ENCODE measurements at regions not wholly inside any gene's neighbourhood (a gene's known extent, or its start where the extent isn't known, plus 50 kb on each side); places are given as distances from the start of the nearest gene placed in this dataset.

DNA sequence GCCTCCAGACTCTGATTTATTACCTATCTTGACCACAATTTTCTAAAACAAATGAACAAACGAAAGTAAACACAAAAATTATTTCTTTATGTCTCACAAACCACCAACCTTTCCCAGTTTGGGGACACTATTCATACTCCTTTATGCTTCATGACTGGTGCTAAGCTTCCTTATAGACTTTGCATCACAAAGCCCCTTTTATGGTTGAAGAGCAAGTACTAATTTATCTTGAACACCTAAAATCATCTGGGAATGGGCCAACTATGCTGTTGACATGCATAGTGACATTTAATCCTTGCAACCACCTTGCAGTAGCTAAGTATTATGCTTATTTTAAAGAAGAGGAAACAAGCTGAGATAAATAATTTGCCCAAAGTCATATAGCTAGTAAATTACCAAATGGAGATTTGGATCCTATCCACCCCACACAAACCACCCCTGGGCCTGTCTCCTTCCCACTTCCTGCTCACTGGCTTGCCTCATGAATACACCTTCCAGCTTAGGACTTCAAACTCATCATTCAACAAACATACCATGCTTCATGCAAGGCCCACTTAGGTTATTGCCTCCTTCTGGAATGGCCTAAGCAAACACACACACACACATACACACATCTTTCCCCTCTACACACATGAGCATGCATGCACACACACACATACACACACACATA is 192.2 kb downstream of the PLPP3 start:
- no peak for TF ChIP-seq POLR2A (IDR thresholded peaks at IDR 0.05; ENCODE audit: low read length)
- TF ChIP-seq GATA1 (IDR thresholded peaks at IDR 0.05; ENCODE audit: low read depth, low read length): no peak

Data from erythroblast (primary cell).